Chondrocyte (in vitro differentiated cells): ENCODE measurements at regions not wholly inside any gene's neighbourhood (a gene's known extent, or its start where the extent isn't known, plus 50 kb on each side); places are given as distances from the start of the nearest gene placed in this dataset.
A peak's percentile ranks its signal among the peaks of the same experiment; 100 is the strongest.

Experiments
- DNase-seq: peaks from one replicate; pipeline ENCODE4 v3.0.0; 2021; ENCODE audit warnings: mixed read lengths, low spot score
- H3K27ac Mint-ChIP-seq: one replicate; pipeline ENCODE4 v1.8.0; 2021; ENCODE audit warnings: mild to moderate bottlenecking, moderate library complexity, mixed read lengths; ENCODE audit not compliant: unreplicated experiment
- H3K27me3 Mint-ChIP-seq: 2 replicates; pipeline ENCODE4 v1.8.0; 2021; ENCODE audit warnings: low read depth, mixed read lengths
- H3K36me3 Mint-ChIP-seq: 2 replicates; pipeline ENCODE4 v1.8.0; 2021; ENCODE audit warnings: low read depth, mixed read lengths
- H3K4me1 Mint-ChIP-seq: 2 replicates; pipeline ENCODE4 v1.8.0; 2021; ENCODE audit warnings: low read depth, mild to moderate bottlenecking, mixed read lengths
- H3K4me3 Mint-ChIP-seq: one replicate; pipeline ENCODE4 v1.8.0; 2021; ENCODE audit warnings: mild to moderate bottlenecking, moderate library complexity, mixed read lengths; ENCODE audit not compliant: unreplicated experiment
- H3K9me3 Mint-ChIP-seq: 2 replicates; pipeline ENCODE4 v1.8.0; 2021; ENCODE audit warnings: low read depth, mixed read lengths
- CTCF ChIP-seq: fragments of 200-600 bp; sonication (generic); IDR thresholded peaks from 2 replicates; pipeline ENCODE4 v1.5.0; 2021; ENCODE audit warnings: antibody characterized with exemption, mild to moderate bottlenecking, moderate library complexity

- Mint-ChIP-seq H3K27me3 (peaks cover 44% of the 10 kb centered on the region), H3K9me3 (no peaks in the 10 kb centered on the region), H3K4me3 (no peak overlapping the region), H3K27ac (no peak overlapping the region), H3K4me1 (no peaks in the 10 kb centered on the region), H3K36me3 (no peaks in the 10 kb centered on the region)
- peak; percentile 50 for DNase-seq
- TF ChIP-seq CTCF = no peak
Observed at GRCh38 chr6:167235005-167235404, 56.1 kb upstream of the UNC93A start.

GRCh38 chr6:167235421-167236238 is 55.5 kb upstream of the UNC93A start:
- Mint-ChIP-seq H3K27me3 (peaks cover 41% of the 10 kb centered on the region), H3K4me1 (no peaks in the 10 kb centered on the region), H3K36me3 (no peaks in the 10 kb centered on the region), H3K9me3 (no peaks in the 10 kb centered on the region), H3K27ac (no peak overlapping the region), H3K4me3 (no peak overlapping the region)
- TF ChIP-seq CTCF = no peak
- peak; percentile 89 for DNase-seq

- no peaks in the 10 kb centered on the region for H3K36me3 Mint-ChIP-seq
- DNase-seq = no peak
- H3K27ac Mint-ChIP-seq = no peak overlapping the region
- no peak overlapping the region for H3K4me3 Mint-ChIP-seq
- no peaks in the 10 kb centered on the region for H3K4me1 Mint-ChIP-seq
- no peaks in the 10 kb centered on the region for H3K9me3 Mint-ChIP-seq
- no peak for TF ChIP-seq CTCF
- H3K27me3 Mint-ChIP-seq = peaks cover 40% of the 10 kb centered on the region
Observed at GRCh38 chr6:167236239-167236571, 54.9 kb upstream of the UNC93A start.

GRCh38 chr6:167237438-167238145 is 53.5 kb upstream of the UNC93A start:
- peak; percentile 64 for DNase-seq
- Mint-ChIP-seq H3K4me1 (no peaks in the 10 kb centered on the region), H3K27me3 (peaks cover 32% of the 10 kb centered on the region), H3K36me3 (no peaks in the 10 kb centered on the region), H3K9me3 (no peaks in the 10 kb centered on the region), H3K27ac (no peak overlapping the region), H3K4me3 (no peak overlapping the region)
- no peak for TF ChIP-seq CTCF

- DNase-seq = peak; percentile 49
- no peak for TF ChIP-seq CTCF
- H3K4me3 Mint-ChIP-seq = no peak overlapping the region
- H3K9me3 Mint-ChIP-seq = no peaks in the 10 kb centered on the region
- H3K36me3 Mint-ChIP-seq = no peaks in the 10 kb centered on the region
- H3K4me1 Mint-ChIP-seq = no peaks in the 10 kb centered on the region
- peaks cover 27% of the 10 kb centered on the region for H3K27me3 Mint-ChIP-seq
- H3K27ac Mint-ChIP-seq = no peak overlapping the region
Observed at GRCh38 chr6:167238146-167238693, 52.9 kb upstream of the UNC93A start.
